ENCODE measurements at regions not wholly inside any gene's neighbourhood (a gene's known extent, or its start where the extent isn't known, plus 50 kb on each side); places are given as distances from the start of the nearest gene placed in this dataset.

DNA sequence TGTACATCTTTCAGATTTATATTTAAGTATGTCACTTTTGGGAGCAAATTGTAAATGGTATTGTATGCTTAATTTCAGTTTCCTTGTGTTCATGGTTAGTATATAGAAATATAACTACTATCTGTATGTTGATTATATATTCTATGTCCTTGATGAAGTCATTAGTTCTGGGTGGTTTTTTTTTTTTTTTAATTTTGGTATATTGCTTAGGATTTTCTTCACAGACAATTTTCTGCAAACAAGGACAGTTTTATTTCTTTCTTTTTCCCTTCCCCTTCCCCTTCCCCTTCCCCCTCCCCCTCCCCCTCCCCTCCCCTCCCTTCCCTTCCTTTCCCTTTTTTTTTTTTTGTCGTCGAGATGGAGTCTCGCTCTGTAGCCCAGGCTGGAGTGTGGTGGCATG, 430.0 kb downstream of the TYW1 start:
- DNase-seq: no peak

GRCh38 chr7:67429735-67430134, 433.1 kb downstream of the TYW1 start:
- no peak for DNase-seq

DNA sequence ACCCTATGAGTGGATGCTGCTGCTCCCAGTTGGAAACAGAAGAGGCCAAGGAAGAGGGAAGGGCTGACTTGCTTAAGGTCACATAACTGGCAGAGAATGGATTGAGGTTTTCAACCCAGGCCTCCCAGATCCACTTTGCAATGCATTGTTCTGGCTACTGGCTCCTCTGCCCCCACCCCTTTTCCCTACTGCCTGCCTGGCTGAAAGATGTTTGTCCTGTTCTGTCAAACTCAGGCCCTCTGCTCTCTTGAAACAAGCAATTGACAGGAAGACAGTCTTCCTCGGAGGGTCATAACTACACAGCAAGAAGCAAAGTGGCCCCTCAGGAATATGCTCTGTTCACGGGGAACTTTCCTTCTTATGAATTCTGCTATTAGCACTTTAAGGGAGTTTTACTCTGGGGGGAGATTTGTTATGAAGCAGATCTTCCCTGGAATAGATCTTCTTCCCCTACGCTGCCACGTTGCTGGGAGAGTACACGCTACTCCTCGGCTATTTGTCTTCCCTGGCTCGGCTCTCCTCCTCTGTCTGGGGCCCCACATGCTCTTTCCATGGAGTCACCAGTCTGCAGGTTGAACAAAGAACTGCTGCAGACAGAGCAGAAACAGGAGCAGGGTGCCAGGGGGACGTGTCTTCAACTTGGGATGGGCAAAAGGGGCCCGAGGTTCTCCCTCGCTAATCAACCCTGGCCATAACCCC, 436.1 kb downstream of the TYW1 start:
- no peak for DNase-seq

DNA sequence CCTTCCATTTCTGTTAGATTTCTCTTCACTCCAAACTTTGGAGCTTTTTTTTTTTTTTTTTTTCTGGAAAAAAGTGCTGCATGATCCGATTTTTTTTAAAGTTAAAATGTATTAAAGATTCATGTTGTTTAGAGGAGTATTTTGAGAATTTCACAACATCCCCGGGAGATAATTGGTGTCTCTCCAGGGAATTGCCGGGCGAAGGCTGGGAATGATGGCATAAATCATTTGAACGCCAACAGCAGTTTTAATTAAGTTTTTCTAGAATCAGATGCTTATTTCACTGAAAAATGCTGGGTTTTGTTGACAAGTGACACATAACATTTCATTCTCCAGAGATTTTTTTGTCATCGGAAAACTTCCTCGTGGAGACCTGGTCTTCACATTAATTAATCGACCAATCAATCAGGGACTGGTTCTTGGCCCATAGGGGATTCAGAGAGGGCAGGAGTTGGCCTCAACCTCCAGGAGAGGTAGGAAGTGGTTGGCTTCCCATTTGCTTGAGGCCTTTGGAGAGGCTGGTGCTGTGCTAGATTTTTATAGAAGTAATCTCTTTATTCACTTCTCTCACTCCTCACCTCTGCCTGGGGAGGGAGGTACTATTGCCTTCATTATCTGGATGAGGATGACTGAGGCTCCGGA, 439.4 kb downstream of the TYW1 start:
- no peak for DNase-seq

DNA sequence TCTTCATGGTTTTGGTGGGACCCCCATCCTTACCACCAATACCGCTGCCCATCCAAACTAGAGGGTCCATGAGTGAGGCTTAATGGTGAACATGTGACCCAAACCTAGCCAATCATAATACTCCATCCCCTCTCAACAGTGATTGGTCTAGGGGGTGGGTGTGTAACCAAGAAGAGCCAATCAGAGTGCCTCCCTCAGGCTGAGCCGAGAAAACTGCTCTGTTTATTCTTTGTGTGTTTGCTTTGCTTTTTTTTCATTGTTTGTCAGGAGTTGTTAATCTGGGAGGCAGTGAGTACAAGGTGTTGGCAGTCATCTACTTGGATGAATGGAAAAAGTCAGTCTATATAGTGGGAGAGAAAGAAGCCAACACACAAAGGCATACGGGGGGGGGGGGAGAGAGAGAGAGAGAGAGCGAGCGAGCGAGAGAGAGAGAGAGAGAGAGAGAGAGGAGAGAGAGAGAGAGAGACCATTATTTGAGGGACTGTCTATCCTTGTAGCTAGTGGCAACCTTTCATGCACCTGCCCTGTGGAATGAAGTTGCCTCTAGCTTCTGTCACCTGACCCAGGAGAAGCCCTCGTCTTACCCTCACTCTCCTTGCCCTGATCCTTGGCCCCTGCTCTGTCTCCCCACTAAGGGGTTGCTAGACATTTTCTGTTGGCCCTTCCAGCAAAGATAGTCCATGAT, 441.7 kb downstream of the TYW1 start:
- DNase-seq: no peak

- DNase-seq: no peak
Measured at GRCh38 chr7:67438913-67439505, 442.4 kb downstream of the TYW1 start.

DNA sequence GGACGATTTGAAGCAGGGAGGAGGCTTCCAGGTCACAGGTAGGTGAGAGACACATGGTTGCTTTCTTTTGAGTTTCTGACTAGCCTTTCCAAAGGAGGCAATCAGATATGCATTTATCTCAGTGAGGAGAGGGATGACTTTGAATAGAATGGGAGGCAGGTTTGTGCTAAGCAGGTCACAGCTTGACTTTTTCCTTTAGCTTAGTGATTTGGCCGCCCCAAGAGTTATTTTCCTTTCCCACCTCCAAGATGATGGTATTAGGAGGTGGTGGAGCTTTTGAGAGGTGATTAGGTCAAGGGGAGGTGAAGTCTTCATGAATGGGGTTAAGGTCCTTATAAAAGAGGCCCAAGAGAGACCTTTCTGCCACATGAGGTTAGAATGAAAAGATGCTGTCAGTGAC, 443.7 kb downstream of the TYW1 start:
- no peak for DNase-seq

DNA sequence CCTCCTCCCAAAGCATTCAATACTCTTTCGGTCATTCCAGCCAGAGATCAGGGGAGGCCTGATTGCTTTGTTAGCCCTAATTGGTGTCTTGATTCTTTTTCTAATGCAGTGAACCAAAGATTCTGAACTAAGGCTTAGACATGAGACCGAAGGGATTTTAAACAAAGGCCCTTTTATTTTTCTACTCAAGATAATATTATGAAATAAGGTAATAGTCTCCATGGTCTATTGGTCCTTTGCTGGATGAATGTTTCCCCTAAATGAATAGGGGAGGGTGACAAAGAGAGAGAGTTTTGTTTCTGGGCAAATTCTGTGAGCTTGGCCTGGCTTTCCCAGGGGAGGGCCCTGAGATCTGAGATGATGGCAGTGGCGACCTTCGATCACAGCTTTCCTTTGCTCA, 449.1 kb downstream of the TYW1 start:
- DNase-seq: no peak

- no peak for DNase-seq
Measured at GRCh38 chr7:67447297-67447696, 450.7 kb downstream of the TYW1 start.

GRCh38 chr7:67448271-67448670, 451.6 kb downstream of the TYW1 start:
- DNase-seq: no peak

DNA sequence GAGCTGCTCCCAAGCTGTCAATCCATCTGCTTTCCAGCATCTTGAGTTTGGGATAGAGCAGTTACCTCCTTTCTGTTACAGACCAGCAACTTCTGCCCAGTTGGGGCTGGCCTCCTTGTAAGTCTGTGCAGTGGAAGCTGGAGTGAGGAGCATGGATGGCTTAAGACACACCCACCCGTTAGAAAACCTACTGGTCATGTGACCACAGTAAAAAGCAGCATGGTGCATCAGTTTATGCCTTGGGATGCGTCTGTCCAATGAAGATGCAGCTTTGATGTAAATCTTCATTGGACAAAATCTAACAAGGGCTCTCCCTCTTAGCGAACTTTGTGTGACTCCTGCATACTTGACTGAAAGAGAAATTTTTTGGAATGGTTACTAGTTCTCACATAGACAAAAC, 453.5 kb downstream of the TYW1 start:
- DNase-seq: no peak

- DNase-seq: no peak
Measured at GRCh38 chr7:67451306-67451705, 454.7 kb downstream of the TYW1 start.

DNA sequence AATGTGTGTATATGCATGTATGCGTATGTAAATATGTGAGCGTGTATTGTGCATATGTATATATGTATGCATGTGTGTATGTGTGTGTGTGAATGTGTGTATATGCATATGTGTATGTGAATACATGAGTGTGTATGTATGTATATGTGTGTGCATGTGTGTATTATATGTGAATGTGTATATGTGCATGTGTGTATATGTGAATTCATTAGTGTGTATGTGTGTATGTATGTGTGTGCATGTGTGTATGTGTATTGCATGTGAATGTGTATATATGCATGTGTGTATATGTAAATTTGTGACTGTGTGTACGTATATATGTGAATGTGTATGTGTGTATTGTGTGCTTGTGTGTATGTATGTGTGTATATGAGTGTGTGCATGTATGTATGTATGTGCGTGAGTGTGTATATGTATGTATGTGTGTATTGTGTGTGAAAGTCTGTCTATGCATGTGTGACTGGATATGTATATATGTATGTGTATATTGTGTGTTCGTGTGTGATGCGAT, 455.9 kb downstream of the TYW1 start:
- no peak for DNase-seq

DNA sequence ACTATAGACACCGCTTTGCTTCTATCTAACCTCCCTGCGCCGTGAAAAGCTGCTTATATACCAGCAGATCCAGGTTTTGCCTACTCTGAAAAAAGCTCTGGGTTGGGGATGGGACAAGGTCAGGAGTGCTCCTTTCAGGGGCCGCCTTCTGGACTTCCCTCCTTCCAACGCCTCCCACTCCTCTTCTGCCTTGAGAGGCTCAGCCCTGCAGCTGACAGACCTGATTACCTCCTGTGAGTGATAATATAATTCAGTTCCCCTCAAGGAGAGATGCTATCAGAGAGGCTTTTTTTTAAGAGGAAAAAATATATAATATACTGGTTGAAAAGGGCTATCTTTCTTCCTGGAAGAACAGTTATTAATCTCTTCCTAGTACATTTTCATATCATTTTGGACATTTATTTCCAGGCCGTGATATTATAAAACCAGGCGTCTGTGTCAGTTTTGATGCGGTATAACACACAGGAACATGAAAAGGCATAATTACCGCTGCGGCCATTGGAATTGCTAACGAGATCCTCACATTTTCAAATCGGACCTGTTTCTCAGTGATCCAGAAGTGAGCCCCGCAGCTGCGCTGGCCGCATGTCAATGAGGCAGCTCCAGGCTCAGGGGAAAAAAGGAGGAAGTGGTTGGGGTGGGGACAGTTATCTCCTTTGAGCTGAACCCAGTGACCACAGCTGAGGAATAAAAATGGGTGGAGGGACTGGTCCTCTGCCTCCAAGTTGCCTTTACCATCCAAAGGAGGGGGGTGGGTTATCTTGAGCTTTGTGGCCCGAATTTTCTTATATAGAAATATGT, 457.1 kb downstream of the TYW1 start:
- no peak for DNase-seq

GRCh38 chr7:67455508-67455907, 458.9 kb downstream of the TYW1 start:
- no peak for DNase-seq

DNA sequence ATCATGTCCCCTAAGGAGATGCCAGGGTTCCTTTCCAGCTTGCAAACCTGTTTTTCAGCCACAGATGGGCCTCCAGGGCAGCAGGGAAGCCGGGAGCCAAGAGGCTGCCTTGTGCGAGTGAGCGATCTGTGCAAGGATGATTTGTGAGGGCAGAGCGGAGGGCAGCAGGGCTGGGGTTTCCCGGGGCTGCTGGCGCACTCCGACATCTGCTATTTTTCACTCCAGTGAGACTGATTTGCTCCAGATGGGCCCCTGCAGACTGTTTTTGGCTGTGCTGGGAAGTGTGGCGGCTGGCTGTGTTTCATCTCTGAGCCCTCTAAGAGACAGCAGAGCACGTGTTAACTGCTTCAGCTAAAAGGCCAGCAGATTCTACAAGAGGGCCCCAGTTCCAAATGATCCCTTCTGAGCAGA, 466.2 kb downstream of the TYW1 start:
- DNase-seq: no peak

DNA sequence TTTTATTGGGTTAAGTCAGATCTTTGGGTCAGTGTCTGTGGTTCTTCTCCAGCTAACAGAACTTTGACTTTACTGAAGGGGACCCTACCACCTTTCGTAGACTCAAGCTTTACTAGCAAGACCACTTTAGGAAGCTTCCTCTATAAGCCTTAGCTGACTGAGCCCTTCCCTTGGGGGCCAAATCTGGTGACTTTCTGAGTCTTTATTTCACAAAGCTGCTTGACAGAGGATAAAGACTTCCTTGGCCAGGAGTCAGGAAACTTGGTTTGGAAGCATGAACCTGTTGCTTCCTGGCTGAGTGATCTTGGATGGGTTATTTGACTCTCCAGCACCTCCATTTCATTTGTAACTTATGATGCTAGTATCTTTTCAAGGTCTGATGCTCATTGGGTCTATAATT, 466.7 kb downstream of the TYW1 start:
- no peak for DNase-seq

GRCh38 chr7:67463983-67464382, 467.4 kb downstream of the TYW1 start:
- DNase-seq: no peak

GRCh38 chr7:67466109-67466508, 469.5 kb downstream of the TYW1 start:
- no peak for DNase-seq

GRCh38 chr7:67470256-67470751, 473.7 kb downstream of the TYW1 start:
- no peak for DNase-seq

DNA sequence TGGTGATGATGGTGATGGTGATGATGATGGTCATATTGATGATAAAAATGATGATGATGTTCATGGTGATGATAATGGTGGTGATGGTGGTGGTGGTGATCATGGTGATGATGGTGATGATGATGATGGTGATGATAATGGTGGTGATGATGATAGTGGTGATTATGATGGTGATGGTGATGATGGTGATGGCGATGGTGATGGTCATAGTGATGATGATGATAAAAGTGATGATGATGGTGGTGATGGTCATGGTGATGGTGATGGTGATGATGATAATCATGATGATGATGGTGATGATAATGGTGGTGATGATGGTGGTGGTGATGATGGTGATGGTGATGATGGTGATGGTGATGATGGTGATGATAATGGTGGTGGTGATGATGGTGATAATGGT, 478.7 kb downstream of the TYW1 start:
- no peak for DNase-seq

DNA sequence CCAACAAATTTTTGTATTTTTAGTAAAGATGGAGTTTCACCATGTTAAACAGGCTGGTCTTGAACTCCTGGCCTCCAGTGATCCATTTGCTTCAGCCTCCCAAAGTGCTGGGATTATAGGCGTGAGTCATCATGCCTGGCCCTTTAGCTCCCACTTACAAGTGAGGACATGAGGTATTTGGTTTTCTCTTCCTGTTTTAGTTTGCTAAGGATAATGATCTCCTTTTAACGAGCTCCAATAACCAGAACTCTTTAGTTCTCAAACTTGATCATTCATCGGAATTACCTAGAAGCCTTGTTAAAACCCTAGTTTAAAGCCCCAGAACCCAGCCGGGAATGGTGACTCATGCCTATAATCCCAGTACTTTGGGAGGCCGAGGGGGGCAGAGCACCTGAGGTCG, 481.4 kb downstream of the TYW1 start:
- no peak for DNase-seq
